Brain microvascular endothelial cell (primary cell): ENCODE measurements at regions not wholly inside any gene's neighbourhood (a gene's known extent, or its start where the extent isn't known, plus 50 kb on each side); places are given as distances from the start of the nearest gene placed in this dataset.

Experiments
- DNase-seq: peaks from one replicate; pipeline ENCODE4 v3.0.0-alpha.2; 2020
- H3K27ac ChIP-seq: fragments of 250-450 bp; sonication (Bioruptor Pico); 2 replicates; pipeline ENCODE4 v1.5.1; 2020; ENCODE audit warnings: mild to moderate bottlenecking, moderate library complexity
- H3K27me3 ChIP-seq: fragments of 250-450 bp; sonication (Bioruptor Pico); replicated peaks from 2 replicates; pipeline ENCODE4 v1.5.1; 2020; ENCODE audit warnings: mild to moderate bottlenecking
- H3K36me3 ChIP-seq: fragments of 250-450 bp; sonication (Bioruptor Pico); replicated peaks from 2 replicates; pipeline ENCODE4 v1.5.1; 2020; ENCODE audit warnings: mild to moderate bottlenecking
- H3K4me3 ChIP-seq: 2 replicates; pipeline ENCODE4 v1.5.1; 2011; ENCODE audit warnings: low read depth, mild to moderate bottlenecking, control low read depth, low read length, moderate library complexity
- in situ Hi-C: cut with HindIII; loops from 2 replicates; pipeline ENCODE4 v1.10.0; 2017; ENCODE audit warnings: low sequenced_read_pairs, low pct_ligation_motif_present
- TF ChIP-seq, protein P1 (sequence below): IDR thresholded peaks from 2 replicates; pipeline ENCODE4 v1.5.1; 2011; ENCODE audit warnings: low read depth, mild to moderate bottlenecking, moderate library complexity, low read length, control low read depth, inconsistent platforms; ENCODE audit errors: missing control alignments

DNA sequence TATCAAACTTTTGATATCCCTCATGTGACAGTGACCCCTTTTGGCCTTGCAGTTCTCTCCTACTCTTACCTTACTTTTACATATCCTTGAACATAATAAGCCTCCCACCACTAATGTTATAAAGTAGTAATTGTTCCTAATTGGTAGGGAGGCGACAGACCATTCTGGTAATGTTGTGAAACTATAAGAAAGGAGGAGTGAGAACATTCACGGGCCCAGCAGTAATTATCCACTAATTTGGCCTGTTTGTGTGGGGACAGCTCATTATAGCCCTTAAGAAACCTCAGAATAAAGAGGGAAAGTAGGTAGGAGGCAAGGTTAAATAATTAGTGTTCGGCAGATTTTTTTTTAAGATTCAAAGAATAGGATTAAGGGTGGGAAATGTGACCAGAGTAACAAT lies 1046.5 kb upstream of the ARRDC3 start:
- no peak for DNase-seq
- in situ Hi-C loops = no loop called here
- no peaks in the 10 kb centered on the region for H3K36me3 ChIP-seq
- no peak overlapping the region for H3K27ac ChIP-seq
- TF ChIP-seq, protein P1, sequence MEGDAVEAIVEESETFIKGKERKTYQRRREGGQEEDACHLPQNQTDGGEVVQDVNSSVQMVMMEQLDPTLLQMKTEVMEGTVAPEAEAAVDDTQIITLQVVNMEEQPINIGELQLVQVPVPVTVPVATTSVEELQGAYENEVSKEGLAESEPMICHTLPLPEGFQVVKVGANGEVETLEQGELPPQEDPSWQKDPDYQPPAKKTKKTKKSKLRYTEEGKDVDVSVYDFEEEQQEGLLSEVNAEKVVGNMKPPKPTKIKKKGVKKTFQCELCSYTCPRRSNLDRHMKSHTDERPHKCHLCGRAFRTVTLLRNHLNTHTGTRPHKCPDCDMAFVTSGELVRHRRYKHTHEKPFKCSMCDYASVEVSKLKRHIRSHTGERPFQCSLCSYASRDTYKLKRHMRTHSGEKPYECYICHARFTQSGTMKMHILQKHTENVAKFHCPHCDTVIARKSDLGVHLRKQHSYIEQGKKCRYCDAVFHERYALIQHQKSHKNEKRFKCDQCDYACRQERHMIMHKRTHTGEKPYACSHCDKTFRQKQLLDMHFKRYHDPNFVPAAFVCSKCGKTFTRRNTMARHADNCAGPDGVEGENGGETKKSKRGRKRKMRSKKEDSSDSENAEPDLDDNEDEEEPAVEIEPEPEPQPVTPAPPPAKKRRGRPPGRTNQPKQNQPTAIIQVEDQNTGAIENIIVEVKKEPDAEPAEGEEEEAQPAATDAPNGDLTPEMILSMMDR = no peak
- no peak overlapping the region for H3K4me3 ChIP-seq
- no peaks in the 10 kb centered on the region for H3K27me3 ChIP-seq

- TF ChIP-seq, protein P1 = no peak
- no peak for DNase-seq
- in situ Hi-C loops = no loop called here
- no peak overlapping the region for H3K27ac ChIP-seq
- no peaks in the 10 kb centered on the region for H3K27me3 ChIP-seq
- H3K4me3 ChIP-seq = no peak overlapping the region
- H3K36me3 ChIP-seq = no peaks in the 10 kb centered on the region
Observed at GRCh38 chr5:92428415-92428814, 1045.3 kb upstream of the ARRDC3 start.

- in situ Hi-C loops = no loop called here
- H3K36me3 ChIP-seq = no peaks in the 10 kb centered on the region
- no peak overlapping the region for H3K27ac ChIP-seq
- no peaks in the 10 kb centered on the region for H3K27me3 ChIP-seq
- no peak overlapping the region for H3K4me3 ChIP-seq
- no peak for DNase-seq
- TF ChIP-seq, protein P1 = no peak
Observed at GRCh38 chr5:92424785-92425426, 1041.8 kb upstream of the ARRDC3 start.

DNA sequence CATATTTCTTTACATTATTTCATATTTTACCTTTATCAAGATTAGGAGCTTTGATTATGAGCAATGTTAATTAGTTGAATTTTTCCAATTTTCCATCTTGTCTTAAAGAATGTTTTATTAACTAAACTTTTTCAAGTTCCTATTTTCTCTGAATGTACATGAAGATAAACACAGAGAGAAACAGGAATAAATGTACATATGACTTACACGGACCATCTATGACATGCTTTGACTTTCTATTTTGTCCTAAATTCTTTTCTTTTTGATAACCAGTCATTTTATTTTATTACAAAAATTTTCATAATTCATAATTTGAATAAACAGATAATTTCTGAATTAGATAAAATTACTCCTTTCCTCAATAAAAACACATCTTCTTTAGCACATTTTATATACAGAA lies 1038.8 kb upstream of the ARRDC3 start:
- no peak overlapping the region for H3K4me3 ChIP-seq
- in situ Hi-C loops = no loop called here
- no peaks in the 10 kb centered on the region for H3K36me3 ChIP-seq
- H3K27ac ChIP-seq = no peak overlapping the region
- DNase-seq = no peak
- no peaks in the 10 kb centered on the region for H3K27me3 ChIP-seq
- TF ChIP-seq, protein P1 = no peak

GRCh38 chr5:92421196-92421595 lies 1038.1 kb upstream of the ARRDC3 start:
- H3K36me3 ChIP-seq = no peaks in the 10 kb centered on the region
- no peaks in the 10 kb centered on the region for H3K27me3 ChIP-seq
- no peak overlapping the region for H3K27ac ChIP-seq
- no peak overlapping the region for H3K4me3 ChIP-seq
- TF ChIP-seq, protein P1 = no peak
- in situ Hi-C loops = no loop called here
- DNase-seq = no peak

GRCh38 chr5:92419261-92419660 lies 1036.1 kb upstream of the ARRDC3 start:
- TF ChIP-seq, protein P1 = no peak
- H3K27me3 ChIP-seq = no peaks in the 10 kb centered on the region
- H3K4me3 ChIP-seq = no peak overlapping the region
- no peaks in the 10 kb centered on the region for H3K36me3 ChIP-seq
- H3K27ac ChIP-seq = no peak overlapping the region
- DNase-seq = no peak
- in situ Hi-C loops = no loop called here
